ENCODE measurements at regions not wholly inside any gene's neighbourhood (a gene's known extent, or its start where the extent isn't known, plus 50 kb on each side); places are given as distances from the start of the nearest gene placed in this dataset.

DNA sequence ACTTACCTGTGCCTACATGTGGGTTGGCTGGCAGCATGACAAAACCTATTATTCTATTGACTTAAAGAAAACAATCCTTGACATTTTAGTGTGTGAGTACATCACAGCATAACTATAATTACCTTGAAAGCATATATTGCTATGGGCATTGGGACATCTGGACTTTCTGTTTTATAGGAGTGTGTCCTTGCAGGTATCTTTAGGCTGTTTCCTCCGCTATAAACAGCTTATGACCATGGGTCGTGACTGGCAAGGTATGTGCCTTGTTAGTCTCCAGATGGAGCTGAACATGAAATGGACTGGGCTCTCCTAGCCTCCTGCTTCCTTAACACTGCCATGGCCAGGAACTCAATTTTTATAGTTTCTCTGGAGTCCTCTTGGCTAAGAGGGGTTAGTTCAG lies 317.4 kb upstream of the COBL start:
- WGBS: 71% methylated on average over 2 of the region's 2 CpGs

DNA sequence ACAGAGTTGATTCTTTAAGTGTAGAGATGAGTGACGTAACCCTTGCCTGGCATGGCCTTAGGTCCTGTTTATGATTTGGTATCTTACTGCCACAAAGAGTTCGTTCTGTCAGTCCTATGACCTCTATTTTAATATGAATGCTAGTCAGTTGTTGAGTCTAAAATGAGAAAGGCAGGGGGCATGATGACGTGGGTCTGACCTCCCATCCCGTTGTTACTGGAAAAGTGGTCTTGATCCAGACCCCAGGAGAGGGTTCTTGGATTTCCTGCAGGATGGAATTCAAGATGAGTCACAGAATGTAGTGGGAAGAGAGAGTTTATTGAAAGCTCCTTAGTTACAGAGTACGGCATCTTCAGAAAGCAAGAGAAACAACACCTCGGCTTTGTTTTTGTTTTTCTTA lies 317.0 kb upstream of the COBL start:
- Histone ChIP-seq H3K4ac (ENCODE audit: low read depth in 1 of 2, low read length in 2 of 2) (no peak overlapping the region), H3K9ac (ENCODE audit: low read length) (no peak overlapping the region), H3K14ac (ENCODE audit: low read length in 2 of 2) (no peak overlapping the region), H3K9me3 (ENCODE audit: control insufficient read depth, low read length) (no peaks in the 10 kb centered on the region), H4K8ac (ENCODE audit: low read length) (no peak overlapping the region), H2BK12ac (ENCODE audit: low read length in 2 of 2) (no peak overlapping the region), H3K4me2 (ENCODE audit: low read length, poor library complexity, severe bottlenecking) (no peak overlapping the region), H4K91ac (ENCODE audit: low read length) (no peak overlapping the region), H2BK120ac (ENCODE audit: low read depth, low read length) (no peak overlapping the region), H3K36me3 (ENCODE audit: control insufficient read depth in 1 of 2, insufficient read depth in 2 of 2, low read depth in 1 of 2, low read length in 2 of 2) (no peaks in the 10 kb centered on the region), H3K18ac (ENCODE audit: low read depth in 1 of 2, low read length in 2 of 2) (no peak overlapping the region), H3K27ac (ENCODE audit: low read length, poor library complexity, severe bottlenecking) (no peak overlapping the region), H3K27me3 (ENCODE audit: control insufficient read depth in 1 of 2, insufficient read depth in 1 of 2, low read length in 2 of 2) (no peaks in the 10 kb centered on the region), H2AK5ac (ENCODE audit: low read length, severe bottlenecking) (no peak overlapping the region), H2BK5ac (ENCODE audit: low read depth, low read length, poor library complexity, severe bottlenecking) (no peak overlapping the region), H2BK15ac (ENCODE audit: low read depth, poor library complexity, severe bottlenecking) (no peak overlapping the region), H3K4me1 (ENCODE audit: control insufficient read depth, insufficient read depth, low read depth, low read length) (no peaks in the 10 kb centered on the region), H2AFZ (ENCODE audit: low read depth, low read length) (no peak overlapping the region), H3K23ac (ENCODE audit: low read length in 2 of 2) (no peak overlapping the region), H3K79me1 (replicated peaks; ENCODE audit: low read length, poor library complexity, severe bottlenecking) (no peaks in the 10 kb centered on the region), H3K4me3 (ENCODE audit: insufficient read depth in 1 of 2, low read depth in 1 of 2, low read length in 2 of 2) (no peak overlapping the region)
- no peak for DNase-seq
- 55% methylated on average over 4 of the region's 6 CpGs for WGBS

More for the DNA sequence above, 317.4 kb upstream of the COBL start:
- no peak overlapping the region for H2AFZ ChIP-seq (ENCODE audit: low read depth, low read length)
- no peaks in the 10 kb centered on the region for H3K9me3 ChIP-seq (ENCODE audit: control insufficient read depth, low read length)
- no peak overlapping the region for H4K91ac ChIP-seq (ENCODE audit: low read length)
- no peak overlapping the region for H3K4me2 ChIP-seq (ENCODE audit: low read length, poor library complexity, severe bottlenecking)
- no peaks in the 10 kb centered on the region for H3K4me1 ChIP-seq (ENCODE audit: control insufficient read depth, insufficient read depth, low read depth, low read length)
- no peak overlapping the region for H2BK15ac ChIP-seq (ENCODE audit: low read depth, poor library complexity, severe bottlenecking)
- no peak overlapping the region for H3K18ac ChIP-seq (ENCODE audit: low read depth in 1 of 2, low read length in 2 of 2)
- H3K14ac ChIP-seq (ENCODE audit: low read length in 2 of 2): no peak overlapping the region
- no peak overlapping the region for H2AK5ac ChIP-seq (ENCODE audit: low read length, severe bottlenecking)
- no peak overlapping the region for H3K4ac ChIP-seq (ENCODE audit: low read depth in 1 of 2, low read length in 2 of 2)
- H3K27ac ChIP-seq (ENCODE audit: low read length, poor library complexity, severe bottlenecking): no peak overlapping the region
- H3K23ac ChIP-seq (ENCODE audit: low read length in 2 of 2): no peak overlapping the region
- no peaks in the 10 kb centered on the region for H3K36me3 ChIP-seq (ENCODE audit: control insufficient read depth in 1 of 2, insufficient read depth in 2 of 2, low read depth in 1 of 2, low read length in 2 of 2)
- H2BK12ac ChIP-seq (ENCODE audit: low read length in 2 of 2): no peak overlapping the region
- no peak overlapping the region for H2BK5ac ChIP-seq (ENCODE audit: low read depth, low read length, poor library complexity, severe bottlenecking)
- no peak overlapping the region for H4K8ac ChIP-seq (ENCODE audit: low read length)
- no peaks in the 10 kb centered on the region for H3K79me1 ChIP-seq (replicated peaks; ENCODE audit: low read length, poor library complexity, severe bottlenecking)
- no peak overlapping the region for H3K9ac ChIP-seq (ENCODE audit: low read length)
- no peak overlapping the region for H2BK120ac ChIP-seq (ENCODE audit: low read depth, low read length)
- H3K27me3 ChIP-seq (ENCODE audit: control insufficient read depth in 1 of 2, insufficient read depth in 1 of 2, low read length in 2 of 2): no peaks in the 10 kb centered on the region
- no peak overlapping the region for H3K4me3 ChIP-seq (ENCODE audit: insufficient read depth in 1 of 2, low read depth in 1 of 2, low read length in 2 of 2)
- DNase-seq: no peak

DNA sequence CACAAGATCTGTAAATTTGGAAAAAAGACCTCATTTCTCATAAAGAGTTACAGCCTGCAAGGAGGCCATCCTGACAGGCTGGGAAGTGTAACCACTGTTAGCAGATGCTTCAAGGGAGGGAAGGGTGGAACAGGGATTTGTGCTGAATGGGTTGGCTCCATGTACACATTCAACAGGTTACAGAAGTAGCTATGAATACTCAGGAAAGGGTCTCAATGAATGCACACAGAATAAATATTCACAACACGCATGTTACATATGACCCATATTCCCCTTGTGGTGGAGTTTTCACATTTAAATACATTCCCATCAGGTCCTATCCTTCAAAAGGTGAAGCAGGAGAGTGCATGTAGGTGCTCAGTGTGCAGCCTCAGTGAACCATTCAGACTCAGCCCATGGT lies 316.4 kb upstream of the COBL start:
- Histone ChIP-seq H3K4me3 (ENCODE audit: insufficient read depth in 1 of 2, low read depth in 1 of 2, low read length in 2 of 2) (no peak overlapping the region), H4K91ac (ENCODE audit: low read length) (no peak overlapping the region), H2AK5ac (ENCODE audit: low read length, severe bottlenecking) (no peak overlapping the region), H3K14ac (ENCODE audit: low read length in 2 of 2) (no peak overlapping the region), H3K4me1 (ENCODE audit: control insufficient read depth, insufficient read depth, low read depth, low read length) (no peaks in the 10 kb centered on the region), H3K27me3 (ENCODE audit: control insufficient read depth in 1 of 2, insufficient read depth in 1 of 2, low read length in 2 of 2) (no peaks in the 10 kb centered on the region), H3K9me3 (ENCODE audit: control insufficient read depth, low read length) (no peaks in the 10 kb centered on the region), H2BK5ac (ENCODE audit: low read depth, low read length, poor library complexity, severe bottlenecking) (no peak overlapping the region), H3K9ac (ENCODE audit: low read length) (no peak overlapping the region), H3K4ac (ENCODE audit: low read depth in 1 of 2, low read length in 2 of 2) (no peak overlapping the region), H2BK12ac (ENCODE audit: low read length in 2 of 2) (no peak overlapping the region), H3K79me1 (replicated peaks; ENCODE audit: low read length, poor library complexity, severe bottlenecking) (no peaks in the 10 kb centered on the region), H3K4me2 (ENCODE audit: low read length, poor library complexity, severe bottlenecking) (no peak overlapping the region), H2BK120ac (ENCODE audit: low read depth, low read length) (no peak overlapping the region), H2BK15ac (ENCODE audit: low read depth, poor library complexity, severe bottlenecking) (no peak overlapping the region), H3K36me3 (ENCODE audit: control insufficient read depth in 1 of 2, insufficient read depth in 2 of 2, low read depth in 1 of 2, low read length in 2 of 2) (no peaks in the 10 kb centered on the region), H3K18ac (ENCODE audit: low read depth in 1 of 2, low read length in 2 of 2) (no peak overlapping the region), H4K8ac (ENCODE audit: low read length) (no peak overlapping the region), H2AFZ (ENCODE audit: low read depth, low read length) (no peak overlapping the region), H3K23ac (ENCODE audit: low read length in 2 of 2) (no peak overlapping the region), H3K27ac (ENCODE audit: low read length, poor library complexity, severe bottlenecking) (no peak overlapping the region)
- no peak for DNase-seq
- WGBS: 100% methylated on average over 1 of the region's 1 CpG

DNA sequence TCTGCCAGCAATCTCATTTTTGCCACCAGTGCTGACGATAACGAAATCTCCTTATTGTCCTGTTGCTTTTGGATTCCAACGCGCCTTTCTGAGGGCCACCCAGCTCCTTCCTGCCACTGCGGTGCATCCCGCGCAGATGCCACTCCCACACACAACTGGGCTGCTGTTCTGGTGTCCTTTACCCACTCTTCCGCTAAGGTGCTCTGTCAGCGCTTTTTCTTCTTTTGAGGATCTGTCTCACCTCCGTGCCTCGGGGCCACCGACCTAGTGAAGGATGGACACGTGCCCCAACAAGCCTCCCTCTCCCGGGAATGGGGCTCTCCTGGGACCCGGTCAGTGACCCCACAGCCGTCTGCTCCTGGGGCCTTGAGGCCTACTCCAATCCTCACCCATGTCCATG lies 314.3 kb upstream of the COBL start:
- 93% methylated on average over 16 of the region's 16 CpGs for WGBS
- H3K4me3 ChIP-seq (ENCODE audit: insufficient read depth in 1 of 2, low read depth in 1 of 2, low read length in 2 of 2): no peak overlapping the region
- no peaks in the 10 kb centered on the region for H3K27me3 ChIP-seq (ENCODE audit: control insufficient read depth in 1 of 2, insufficient read depth in 1 of 2, low read length in 2 of 2)
- no peak overlapping the region for H2BK15ac ChIP-seq (ENCODE audit: low read depth, poor library complexity, severe bottlenecking)
- H3K27ac ChIP-seq (ENCODE audit: low read length, poor library complexity, severe bottlenecking): no peak overlapping the region
- H3K36me3 ChIP-seq (ENCODE audit: control insufficient read depth in 1 of 2, insufficient read depth in 2 of 2, low read depth in 1 of 2, low read length in 2 of 2): no peaks in the 10 kb centered on the region
- H3K23ac ChIP-seq (ENCODE audit: low read length in 2 of 2): no peak overlapping the region
- no peak overlapping the region for H2BK12ac ChIP-seq (ENCODE audit: low read length in 2 of 2)
- H2BK120ac ChIP-seq (ENCODE audit: low read depth, low read length): no peak overlapping the region
- H2BK5ac ChIP-seq (ENCODE audit: low read depth, low read length, poor library complexity, severe bottlenecking): no peak overlapping the region
- no peak overlapping the region for H3K14ac ChIP-seq (ENCODE audit: low read length in 2 of 2)
- DNase-seq: no peak
- H3K79me1 ChIP-seq (replicated peaks; ENCODE audit: low read length, poor library complexity, severe bottlenecking): no peaks in the 10 kb centered on the region
- H4K8ac ChIP-seq (ENCODE audit: low read length): no peak overlapping the region
- H3K9me3 ChIP-seq (ENCODE audit: control insufficient read depth, low read length): no peaks in the 10 kb centered on the region
- H4K91ac ChIP-seq (ENCODE audit: low read length): no peak overlapping the region
- no peak overlapping the region for H2AK5ac ChIP-seq (ENCODE audit: low read length, severe bottlenecking)
- no peak overlapping the region for H2AFZ ChIP-seq (ENCODE audit: low read depth, low read length)
- no peak overlapping the region for H3K4me2 ChIP-seq (ENCODE audit: low read length, poor library complexity, severe bottlenecking)
- H3K9ac ChIP-seq (ENCODE audit: low read length): no peak overlapping the region
- H3K4ac ChIP-seq (ENCODE audit: low read depth in 1 of 2, low read length in 2 of 2): no peak overlapping the region
- H3K18ac ChIP-seq (ENCODE audit: low read depth in 1 of 2, low read length in 2 of 2): no peak overlapping the region
- H3K4me1 ChIP-seq (ENCODE audit: control insufficient read depth, insufficient read depth, low read depth, low read length): no peaks in the 10 kb centered on the region

Data from mesenchymal stem cell (in vitro differentiated cells and primary cell).